Fibroblast of mammary gland (primary cell): ENCODE measurements at regions not wholly inside any gene's neighbourhood (a gene's known extent, or its start where the extent isn't known, plus 50 kb on each side); places are given as distances from the start of the nearest gene placed in this dataset.

Experiments
- DNase-seq: peaks from one replicate; pipeline ENCODE4 v3.0.0-alpha.2; 2010; ENCODE audit warnings: low read depth
- H3K4me3 ChIP-seq: 2 replicates; pipeline ENCODE4 v1.5.1; 2011; ENCODE audit warnings: low read depth, mild to moderate bottlenecking, low read length, moderate library complexity; ENCODE audit not compliant: control insufficient read depth
- TF ChIP-seq, protein P1 (sequence below): conservative IDR thresholded peaks from 2 replicates; pipeline ENCODE4 v1.5.1; 2011; ENCODE audit warnings: low read depth, low read length, inconsistent platforms; ENCODE audit not compliant: control insufficient read depth, insufficient read depth

DNA sequence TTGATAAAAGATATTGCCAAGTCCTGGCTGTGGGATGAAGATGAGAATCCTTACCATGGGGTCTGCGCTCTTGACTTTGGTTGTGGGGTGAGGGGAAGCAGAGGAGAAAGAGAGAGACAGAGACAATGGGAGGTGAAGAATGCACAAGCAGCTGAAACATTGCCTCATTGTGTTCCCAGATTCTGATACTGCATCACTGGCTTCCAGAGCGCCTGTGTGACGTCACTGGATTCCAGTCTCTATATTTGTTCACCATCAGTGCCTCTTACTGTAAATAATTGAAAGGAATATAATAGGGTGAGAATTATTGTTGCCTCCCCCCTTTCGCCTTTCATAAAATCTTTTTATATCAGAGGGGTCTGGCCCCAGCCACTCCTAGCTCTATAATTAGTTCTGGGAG lies 188.9 kb upstream of the NTF3 start:
- no peak overlapping the region for H3K4me3 ChIP-seq
- TF ChIP-seq, protein P1, sequence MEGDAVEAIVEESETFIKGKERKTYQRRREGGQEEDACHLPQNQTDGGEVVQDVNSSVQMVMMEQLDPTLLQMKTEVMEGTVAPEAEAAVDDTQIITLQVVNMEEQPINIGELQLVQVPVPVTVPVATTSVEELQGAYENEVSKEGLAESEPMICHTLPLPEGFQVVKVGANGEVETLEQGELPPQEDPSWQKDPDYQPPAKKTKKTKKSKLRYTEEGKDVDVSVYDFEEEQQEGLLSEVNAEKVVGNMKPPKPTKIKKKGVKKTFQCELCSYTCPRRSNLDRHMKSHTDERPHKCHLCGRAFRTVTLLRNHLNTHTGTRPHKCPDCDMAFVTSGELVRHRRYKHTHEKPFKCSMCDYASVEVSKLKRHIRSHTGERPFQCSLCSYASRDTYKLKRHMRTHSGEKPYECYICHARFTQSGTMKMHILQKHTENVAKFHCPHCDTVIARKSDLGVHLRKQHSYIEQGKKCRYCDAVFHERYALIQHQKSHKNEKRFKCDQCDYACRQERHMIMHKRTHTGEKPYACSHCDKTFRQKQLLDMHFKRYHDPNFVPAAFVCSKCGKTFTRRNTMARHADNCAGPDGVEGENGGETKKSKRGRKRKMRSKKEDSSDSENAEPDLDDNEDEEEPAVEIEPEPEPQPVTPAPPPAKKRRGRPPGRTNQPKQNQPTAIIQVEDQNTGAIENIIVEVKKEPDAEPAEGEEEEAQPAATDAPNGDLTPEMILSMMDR: no peak
- DNase-seq: no peak

DNA sequence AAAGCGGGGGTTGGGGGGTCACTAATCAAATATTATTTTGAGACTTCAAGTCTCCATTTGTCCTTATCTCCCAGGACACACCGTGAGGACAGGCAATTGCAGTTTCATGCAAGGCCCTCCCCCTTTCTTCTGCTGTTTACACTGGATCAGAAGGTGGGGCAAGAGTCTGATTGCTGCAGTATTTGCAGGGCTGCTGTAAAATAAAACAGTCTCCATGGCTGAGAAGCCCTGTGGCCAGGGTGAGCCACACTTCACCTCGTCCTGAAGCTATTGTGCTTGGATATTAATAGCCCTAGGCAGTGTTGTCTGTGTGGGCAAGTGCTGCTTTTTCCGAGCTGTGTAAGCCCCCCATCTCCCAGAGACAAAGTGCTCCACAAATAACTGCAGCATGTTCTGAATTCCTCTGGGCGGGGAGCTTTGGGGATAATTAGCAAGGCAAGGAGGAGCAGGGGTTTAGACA lies 187.4 kb upstream of the NTF3 start:
- no peak for DNase-seq
- no peak overlapping the region for H3K4me3 ChIP-seq

DNA sequence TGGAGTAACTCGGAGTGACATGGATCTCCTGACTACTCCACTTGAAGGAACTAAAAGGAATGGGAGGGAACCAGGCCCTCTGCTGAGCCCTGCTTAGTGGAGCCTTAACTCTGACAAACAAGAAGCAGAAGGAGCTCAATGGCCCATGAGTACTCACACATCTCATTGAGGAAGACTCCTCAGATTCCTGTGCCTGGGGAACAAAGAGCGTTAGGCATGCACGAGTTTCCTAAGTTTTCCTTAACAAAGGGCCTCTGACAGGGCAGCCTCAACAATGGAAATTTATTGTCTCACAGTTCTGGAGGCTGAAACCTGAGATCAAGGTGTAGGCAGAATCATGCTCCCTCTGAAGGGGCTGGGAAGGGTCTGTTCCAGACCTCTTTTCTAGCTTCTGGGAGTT lies 185.7 kb upstream of the NTF3 start:
- TF ChIP-seq, protein P1: no peak
- H3K4me3 ChIP-seq: no peak overlapping the region
- no peak for DNase-seq

More for the DNA sequence above, 187.4 kb upstream of the NTF3 start:
- TF ChIP-seq, protein P1: no peak

DNA sequence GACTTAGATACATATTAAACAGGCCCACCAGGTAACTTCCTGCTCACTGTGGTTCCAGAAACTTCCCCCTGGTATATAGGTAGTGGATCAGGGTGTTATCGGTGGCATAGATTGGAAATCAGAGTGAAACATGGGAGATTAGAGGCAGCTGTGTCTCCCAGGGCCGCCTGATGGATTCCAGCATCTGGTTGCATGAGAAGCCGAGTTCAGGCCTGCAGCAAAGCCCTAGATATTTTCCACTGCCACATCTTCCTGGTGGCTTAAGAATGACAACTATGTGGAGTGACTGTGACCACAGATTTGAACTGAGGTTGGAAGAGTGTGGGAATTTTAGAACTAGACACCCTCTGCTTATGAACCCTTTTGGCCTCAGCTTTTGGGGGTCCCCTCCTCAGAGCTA lies 184.8 kb upstream of the NTF3 start:
- TF ChIP-seq, protein P1: no peak
- no peak for DNase-seq
- H3K4me3 ChIP-seq: no peak overlapping the region

- no peak for DNase-seq
- H3K4me3 ChIP-seq: no peak overlapping the region
- TF ChIP-seq, protein P1: no peak
These were observed 183.7 kb upstream of the NTF3 start for GRCh38 chr12:5248230-5248629.

- no peak for DNase-seq
- no peak overlapping the region for H3K4me3 ChIP-seq
- TF ChIP-seq, protein P1: no peak
These were observed 182.8 kb upstream of the NTF3 start for GRCh38 chr12:5248999-5249526.

- DNase-seq: no peak
- TF ChIP-seq, protein P1: no peak
- no peak overlapping the region for H3K4me3 ChIP-seq
These were observed 180.8 kb upstream of the NTF3 start for GRCh38 chr12:5251092-5251491.
